Esophagus squamous epithelium (tissue), 4 donors: ENCODE measurements at regions not wholly inside any gene's neighbourhood (a gene's known extent, or its start where the extent isn't known, plus 50 kb on each side); places are given as distances from the start of the nearest gene placed in this dataset.

Experiments
- CTCF ChIP-seq, 6 experiments: fragments of 450-650 bp in 4 of 6; fragments of 200-600 bp in 2 of 6; sonication (generic) in 2 of 6; IDR thresholded peaks; one replicate each; pipeline ENCODE4 v1.5.1; 2016 to 2019; ENCODE audit warnings: antibody characterized with exemption in 6 of 6, mild to moderate bottlenecking in 4 of 6, moderate library complexity in 4 of 6
- POLR2A ChIP-seq, 4 donors: fragments of 450-650 bp; IDR thresholded peaks; one replicate each; pipeline ENCODE4 v1.6.1; 2017; ENCODE audit warnings: antibody characterized with exemption in 4 of 4, mild to moderate bottlenecking in 4 of 4, moderate library complexity in 3 of 4

GRCh38 chr5:161042862-161043261 lies 190.9 kb upstream of the ATP10B start:
- TF ChIP-seq CTCF (IDR thresholded peaks at IDR 0.05) (no peak), POLR2A (IDR thresholded peaks at IDR 0.05) (no peak)
